PC-9 (cell line): ENCODE measurements at regions not wholly inside any gene's neighbourhood (a gene's known extent, or its start where the extent isn't known, plus 50 kb on each side); places are given as distances from the start of the nearest gene placed in this dataset.

Source experiments
- EZH2 ChIP-seq: fragments of 200-600 bp; sonication (generic); IDR thresholded peaks from 2 replicates; pipeline ENCODE4 v1.8.0; 2017; ENCODE audit warnings: antibody characterized with exemption, low read depth
- TF ChIP-seq, protein P1 (sequence below): fragments of 200-600 bp; sonication (generic); conservative IDR thresholded peaks from 2 replicates; pipeline ENCODE4 v1.6.1; 2017; ENCODE audit warnings: mixed run types, antibody characterized with exemption, mild to moderate bottlenecking, moderate library complexity

DNA sequence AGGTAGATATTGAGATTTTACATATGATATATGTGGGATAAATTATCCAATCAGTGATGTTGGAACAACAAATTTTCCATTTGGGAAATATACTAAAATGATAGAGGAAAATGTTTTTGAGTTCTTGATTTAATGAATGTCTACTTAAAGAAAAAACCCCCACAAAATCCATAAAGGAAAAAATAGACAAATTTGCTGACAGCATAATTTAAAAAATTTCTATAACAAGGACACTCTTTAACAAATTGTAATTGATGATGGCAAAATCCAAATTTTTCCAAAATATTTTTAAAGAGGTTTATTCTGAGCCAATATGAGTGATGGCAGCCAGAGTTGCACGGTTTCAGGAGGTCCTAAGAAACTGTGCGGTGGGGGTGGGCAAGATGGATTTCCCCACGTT lies 51.9 kb upstream of the RHOU start:
- TF ChIP-seq, protein P1, sequence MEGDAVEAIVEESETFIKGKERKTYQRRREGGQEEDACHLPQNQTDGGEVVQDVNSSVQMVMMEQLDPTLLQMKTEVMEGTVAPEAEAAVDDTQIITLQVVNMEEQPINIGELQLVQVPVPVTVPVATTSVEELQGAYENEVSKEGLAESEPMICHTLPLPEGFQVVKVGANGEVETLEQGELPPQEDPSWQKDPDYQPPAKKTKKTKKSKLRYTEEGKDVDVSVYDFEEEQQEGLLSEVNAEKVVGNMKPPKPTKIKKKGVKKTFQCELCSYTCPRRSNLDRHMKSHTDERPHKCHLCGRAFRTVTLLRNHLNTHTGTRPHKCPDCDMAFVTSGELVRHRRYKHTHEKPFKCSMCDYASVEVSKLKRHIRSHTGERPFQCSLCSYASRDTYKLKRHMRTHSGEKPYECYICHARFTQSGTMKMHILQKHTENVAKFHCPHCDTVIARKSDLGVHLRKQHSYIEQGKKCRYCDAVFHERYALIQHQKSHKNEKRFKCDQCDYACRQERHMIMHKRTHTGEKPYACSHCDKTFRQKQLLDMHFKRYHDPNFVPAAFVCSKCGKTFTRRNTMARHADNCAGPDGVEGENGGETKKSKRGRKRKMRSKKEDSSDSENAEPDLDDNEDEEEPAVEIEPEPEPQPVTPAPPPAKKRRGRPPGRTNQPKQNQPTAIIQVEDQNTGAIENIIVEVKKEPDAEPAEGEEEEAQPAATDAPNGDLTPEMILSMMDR = no peak
- TF ChIP-seq EZH2 = no peak
